ENCODE measurements at regions not wholly inside any gene's neighbourhood (a gene's known extent, or its start where the extent isn't known, plus 50 kb on each side); places are given as distances from the start of the nearest gene placed in this dataset.
"Not testable (repeated sequence)": the region's sequence is repeated elsewhere in the genome, so short reads cannot be mapped to it uniquely, and the experiment has no call there.

DNA sequence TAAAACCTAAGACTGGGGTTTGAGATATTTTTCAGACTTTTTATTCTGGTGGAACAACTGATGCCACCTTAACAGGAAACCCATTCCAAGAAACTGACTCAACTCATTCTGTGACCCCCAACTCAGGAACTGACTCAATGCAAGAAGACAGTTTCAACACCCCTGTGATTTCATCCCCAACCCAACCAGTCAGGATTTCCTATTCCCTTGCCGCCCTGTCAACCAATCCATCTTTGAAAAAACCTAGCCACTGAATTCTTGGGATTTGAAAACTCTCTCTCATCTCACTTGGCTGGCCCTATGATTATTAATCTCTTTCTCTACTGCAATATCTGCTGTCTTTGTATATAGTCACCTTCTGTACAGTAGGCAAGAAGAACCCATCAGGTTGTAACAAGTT lies 1211.9 kb upstream of the ATXN8OS start:
- Mint-ChIP-seq H3K9me3 (ENCODE audit: low read depth) (peaks cover 2% of the 10 kb centered on the region), H3K4me1 (ENCODE audit: low read depth) (no peaks in the 10 kb centered on the region), H3K27ac (ENCODE audit: unreplicated experiment) (no peak overlapping the region), H3K36me3 (ENCODE audit: low read depth) (no peaks in the 10 kb centered on the region), H3K4me3 (ENCODE audit: unreplicated experiment) (no peak overlapping the region), H3K27me3 (ENCODE audit: low read depth) (no peaks in the 10 kb centered on the region)
- no peak for DNase-seq (ENCODE audit: low spot score)
- TF ChIP-seq, protein P1, sequence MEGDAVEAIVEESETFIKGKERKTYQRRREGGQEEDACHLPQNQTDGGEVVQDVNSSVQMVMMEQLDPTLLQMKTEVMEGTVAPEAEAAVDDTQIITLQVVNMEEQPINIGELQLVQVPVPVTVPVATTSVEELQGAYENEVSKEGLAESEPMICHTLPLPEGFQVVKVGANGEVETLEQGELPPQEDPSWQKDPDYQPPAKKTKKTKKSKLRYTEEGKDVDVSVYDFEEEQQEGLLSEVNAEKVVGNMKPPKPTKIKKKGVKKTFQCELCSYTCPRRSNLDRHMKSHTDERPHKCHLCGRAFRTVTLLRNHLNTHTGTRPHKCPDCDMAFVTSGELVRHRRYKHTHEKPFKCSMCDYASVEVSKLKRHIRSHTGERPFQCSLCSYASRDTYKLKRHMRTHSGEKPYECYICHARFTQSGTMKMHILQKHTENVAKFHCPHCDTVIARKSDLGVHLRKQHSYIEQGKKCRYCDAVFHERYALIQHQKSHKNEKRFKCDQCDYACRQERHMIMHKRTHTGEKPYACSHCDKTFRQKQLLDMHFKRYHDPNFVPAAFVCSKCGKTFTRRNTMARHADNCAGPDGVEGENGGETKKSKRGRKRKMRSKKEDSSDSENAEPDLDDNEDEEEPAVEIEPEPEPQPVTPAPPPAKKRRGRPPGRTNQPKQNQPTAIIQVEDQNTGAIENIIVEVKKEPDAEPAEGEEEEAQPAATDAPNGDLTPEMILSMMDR (IDR thresholded peaks at IDR 0.05) = no peak

DNA sequence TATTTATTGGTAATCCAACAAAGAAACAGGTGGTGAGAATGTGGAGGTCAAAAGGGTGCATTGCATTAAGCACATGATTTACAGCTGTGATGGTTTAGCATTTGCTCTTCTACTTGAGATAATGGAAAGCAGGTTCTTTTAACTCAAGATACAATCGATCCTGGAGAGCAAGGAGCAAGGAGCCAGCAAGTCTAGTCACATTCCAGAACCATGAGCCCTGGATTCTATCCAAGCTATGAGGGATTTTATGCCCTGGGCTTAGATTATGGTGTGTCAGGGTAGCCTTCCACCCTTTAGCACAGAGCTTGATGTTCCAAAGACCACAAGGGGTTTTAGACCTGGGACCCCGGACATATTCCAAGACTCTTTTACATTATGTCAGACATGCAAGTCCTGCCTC lies 1213.9 kb upstream of the ATXN8OS start:
- H3K9me3 Mint-ChIP-seq (ENCODE audit: low read depth); H3K36me3 Mint-ChIP-seq (ENCODE audit: low read depth); DNase-seq (ENCODE audit: low spot score); H3K4me3 Mint-ChIP-seq (ENCODE audit: unreplicated experiment); H3K27me3 Mint-ChIP-seq (ENCODE audit: low read depth); H3K27ac Mint-ChIP-seq (ENCODE audit: unreplicated experiment); H3K4me1 Mint-ChIP-seq (ENCODE audit: low read depth): not testable (repeated sequence)

DNA sequence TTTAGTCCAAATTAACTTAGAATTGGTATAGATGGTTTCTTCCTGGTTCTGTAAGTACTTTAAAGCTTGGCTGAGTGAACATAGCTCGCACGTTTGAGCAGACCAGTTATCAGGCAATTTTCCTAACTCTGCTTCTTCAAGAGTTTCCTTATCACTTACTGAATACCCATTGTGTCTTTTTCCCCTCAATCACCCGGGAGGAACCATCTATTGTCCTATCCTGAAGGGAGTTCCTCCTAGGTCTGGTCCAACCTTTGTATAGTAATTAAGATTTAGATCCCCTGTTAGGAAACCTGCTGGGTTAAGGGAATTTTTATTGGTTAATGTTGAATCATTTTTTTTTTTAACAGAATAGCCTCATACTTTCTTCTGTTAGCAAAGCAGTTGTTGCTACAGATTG lies 1215.0 kb upstream of the ATXN8OS start:
- not testable (repeated sequence) for H3K36me3 Mint-ChIP-seq (ENCODE audit: low read depth); H3K4me3 Mint-ChIP-seq (ENCODE audit: unreplicated experiment); DNase-seq (ENCODE audit: low spot score); H3K27me3 Mint-ChIP-seq (ENCODE audit: low read depth); H3K27ac Mint-ChIP-seq (ENCODE audit: unreplicated experiment); H3K9me3 Mint-ChIP-seq (ENCODE audit: low read depth); H3K4me1 Mint-ChIP-seq (ENCODE audit: low read depth)

DNA sequence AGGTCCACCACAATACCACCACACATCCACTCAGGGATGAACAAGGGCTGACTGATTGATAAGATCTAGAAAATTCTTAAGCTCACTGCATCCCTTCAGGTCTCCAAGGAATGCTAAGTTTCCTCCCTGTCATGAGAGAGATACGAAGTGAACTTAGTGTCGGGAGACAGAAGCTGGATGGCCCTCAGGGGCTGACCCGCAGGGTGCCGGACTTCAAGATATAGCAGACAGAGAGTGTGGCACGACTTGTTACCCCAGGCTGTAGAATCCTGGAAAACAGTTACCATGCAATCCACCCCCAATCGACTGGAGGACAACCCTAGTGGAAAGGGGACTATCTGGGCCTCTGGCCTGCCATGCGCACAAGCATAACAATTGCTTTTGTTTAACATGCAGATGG lies 1217.5 kb upstream of the ATXN8OS start:
- H3K4me1 Mint-ChIP-seq (ENCODE audit: low read depth); H3K27me3 Mint-ChIP-seq (ENCODE audit: low read depth); H3K36me3 Mint-ChIP-seq (ENCODE audit: low read depth); DNase-seq (ENCODE audit: low spot score); H3K4me3 Mint-ChIP-seq (ENCODE audit: unreplicated experiment); H3K9me3 Mint-ChIP-seq (ENCODE audit: low read depth); H3K27ac Mint-ChIP-seq (ENCODE audit: unreplicated experiment): not testable (repeated sequence)

DNA sequence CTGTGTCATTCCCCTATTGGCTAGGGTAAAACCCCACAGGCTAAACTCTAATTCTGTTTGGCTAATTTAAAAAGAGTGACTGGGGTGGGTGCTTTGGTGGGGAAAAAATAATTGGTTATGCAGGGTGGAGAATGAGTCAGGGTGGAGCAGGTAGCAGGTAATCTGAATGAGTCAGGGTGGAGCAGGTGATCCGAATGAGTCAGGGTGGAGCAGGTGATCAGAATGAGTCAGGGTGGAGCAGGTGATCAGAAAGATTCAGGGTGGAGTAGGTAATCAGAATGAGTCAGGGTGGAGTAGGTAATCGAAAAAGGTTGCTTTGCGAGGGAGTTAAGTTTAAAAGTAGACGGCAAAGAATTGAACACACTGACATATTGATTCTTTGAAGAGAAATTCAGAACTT lies 1218.8 kb upstream of the ATXN8OS start:
- Mint-ChIP-seq H3K36me3 (ENCODE audit: low read depth) (no peaks in the 10 kb centered on the region), H3K9me3 (ENCODE audit: low read depth) (peaks cover 2% of the 10 kb centered on the region), H3K27ac (ENCODE audit: unreplicated experiment) (no peak overlapping the region), H3K4me1 (ENCODE audit: low read depth) (no peaks in the 10 kb centered on the region), H3K4me3 (ENCODE audit: unreplicated experiment) (no peak overlapping the region), H3K27me3 (ENCODE audit: low read depth) (no peaks in the 10 kb centered on the region)
- TF ChIP-seq, protein P1 (IDR thresholded peaks at IDR 0.05) = no peak
- DNase-seq (ENCODE audit: low spot score) = no peak

DNA sequence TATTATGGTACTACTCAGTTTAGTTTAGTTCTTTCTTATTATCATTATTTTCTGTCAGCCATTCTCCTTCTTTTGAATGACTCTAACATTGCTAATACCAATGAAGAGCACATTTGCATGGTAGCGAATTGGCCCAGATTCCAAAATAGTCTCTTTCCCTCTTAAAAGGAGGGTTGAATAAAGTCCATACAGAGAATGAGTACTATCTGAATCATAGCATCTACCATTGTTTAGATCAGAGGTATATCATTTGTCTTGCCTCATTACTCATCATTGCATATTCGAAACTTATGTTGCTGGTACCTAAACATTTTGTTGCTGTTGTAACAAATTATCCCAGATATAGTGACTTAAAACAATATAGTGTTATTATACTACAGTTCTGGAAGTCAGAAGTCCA lies 1235.3 kb upstream of the ATXN8OS start:
- Mint-ChIP-seq H3K36me3 (ENCODE audit: low read depth) (peaks cover 2% of the 10 kb centered on the region), H3K4me3 (ENCODE audit: unreplicated experiment) (no peak overlapping the region), H3K27ac (ENCODE audit: unreplicated experiment) (no peak overlapping the region), H3K4me1 (ENCODE audit: low read depth) (no peaks in the 10 kb centered on the region), H3K27me3 (ENCODE audit: low read depth) (no peaks in the 10 kb centered on the region), H3K9me3 (ENCODE audit: low read depth) (peaks cover 9% of the 10 kb centered on the region)
- no peak for DNase-seq (ENCODE audit: low spot score)
- TF ChIP-seq, protein P1 (IDR thresholded peaks at IDR 0.05) = no peak

DNA sequence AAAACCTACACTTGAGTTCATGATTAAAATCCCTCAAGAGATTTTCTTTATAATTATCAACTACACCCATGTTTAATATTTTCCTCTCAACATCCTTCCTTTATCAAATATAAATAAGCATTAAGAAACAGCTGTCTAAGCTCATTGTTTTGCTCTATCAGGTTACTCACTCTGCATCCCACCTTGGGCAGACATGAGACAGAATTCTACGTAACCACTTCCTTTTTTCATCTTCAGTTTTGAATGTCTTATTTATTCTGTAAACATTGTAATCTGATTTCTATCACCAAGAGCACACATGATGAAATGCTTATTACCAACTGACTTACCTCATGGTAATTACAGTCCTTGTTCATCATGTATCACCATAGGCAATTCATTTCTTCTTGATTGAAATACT lies 1256.6 kb upstream of the ATXN8OS start:
- no peaks in the 10 kb centered on the region for H3K27me3 Mint-ChIP-seq (ENCODE audit: low read depth)
- H3K27ac Mint-ChIP-seq (ENCODE audit: unreplicated experiment) = no peak overlapping the region
- TF ChIP-seq, protein P1 (IDR thresholded peaks at IDR 0.05) = no peak
- no peak for DNase-seq (ENCODE audit: low spot score)
- no peak overlapping the region for H3K4me3 Mint-ChIP-seq (ENCODE audit: unreplicated experiment)
- no peaks in the 10 kb centered on the region for H3K36me3 Mint-ChIP-seq (ENCODE audit: low read depth)
- peaks cover 15% of the 10 kb centered on the region for H3K4me1 Mint-ChIP-seq (ENCODE audit: low read depth)
- H3K9me3 Mint-ChIP-seq (ENCODE audit: low read depth) = peaks cover 5% of the 10 kb centered on the region
